Activated CD4-positive, alpha-beta T cell treated with anti-CD3 and anti-CD28 coated beads for 36 hours (primary cell): ENCODE measurements at regions not wholly inside any gene's neighbourhood (a gene's known extent, or its start where the extent isn't known, plus 50 kb on each side); places are given as distances from the start of the nearest gene placed in this dataset.
"Not testable (repeated sequence)": the region's sequence is repeated elsewhere in the genome, so short reads cannot be mapped to it uniquely, and the experiment has no call there.

Source experiments
- ATAC-seq: fragments of 200-7000 bp; cut with Tn5 transposase; one replicate; pipeline ENCODE4 v1.10.0; 2021; ENCODE audit warnings: mild to moderate bottlenecking, moderate library complexity
- CTCF ChIA-PET: fragments of 350-600 bp; sonication (Branson Sonifier 250); formaldehyde crosslinking; loops from one replicate; lab custom pipeline; 2021; ENCODE audit warnings: antibody characterized with exemption; lab: Charles Lee
- POLR2A ChIA-PET: fragments of 350-600 bp; sonication (Branson Sonifier 250); formaldehyde crosslinking; loops from one replicate; lab custom pipeline; 2021; ENCODE audit warnings: antibody characterized with exemption, inconsistent platforms; lab: Charles Lee
- DNase-seq: peaks from one replicate; pipeline ENCODE4 v3.0.0-alpha.2; 2020
- H3K27ac Mint-ChIP-seq: one replicate; pipeline ENCODE4 v1.8.0; 2021; ENCODE audit warnings: mixed read lengths
- H3K27me3 Mint-ChIP-seq: one replicate; pipeline ENCODE4 v1.8.0; 2021; ENCODE audit warnings: mixed read lengths
- H3K36me3 Mint-ChIP-seq: one replicate; pipeline ENCODE4 v1.8.0; 2021; ENCODE audit warnings: low read depth, mixed read lengths
- H3K4me1 Mint-ChIP-seq: one replicate; pipeline ENCODE4 v1.8.0; 2021; ENCODE audit warnings: mixed read lengths
- H3K4me3 Mint-ChIP-seq: one replicate; pipeline ENCODE4 v1.8.0; 2021; ENCODE audit warnings: mild to moderate bottlenecking, moderate library complexity, mixed read lengths
- H3K9me3 Mint-ChIP-seq: one replicate; pipeline ENCODE4 v1.8.0; 2021; ENCODE audit warnings: low read depth, mixed read lengths
- intact Hi-C, 2 experiments: fragments of 100-400 bp; cut with DNase I in 1 of 2; cut with micrococcal nuclease in 1 of 2; formaldehyde crosslinking; loops; one replicate each; pipeline versions ENCODE4 v1.14.2 to v1.15.1; 2022 to 2024; cut with DNase I, micrococcal nuclease

DNA sequence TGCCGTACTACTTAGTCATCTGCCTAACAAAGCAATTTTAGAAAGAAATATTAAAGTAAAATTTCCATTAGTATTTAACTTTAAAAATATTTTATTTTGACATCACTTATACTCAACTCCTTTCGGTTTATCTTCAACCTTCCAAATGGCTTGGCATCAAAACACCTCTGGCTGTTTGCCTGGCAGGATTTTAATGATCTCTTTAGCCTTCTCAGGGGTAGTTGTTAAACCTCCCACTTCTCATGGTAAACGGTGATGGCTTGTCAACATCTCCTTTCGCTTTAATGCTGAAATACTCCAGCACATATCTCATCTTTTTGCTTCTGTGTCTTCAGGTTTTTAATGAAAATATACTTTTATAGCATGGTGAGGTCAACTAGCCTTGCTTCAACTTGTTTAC lies 747.1 kb downstream of the CETN3 start:
- Mint-ChIP-seq H3K9me3 (peaks cover 12% of the 10 kb centered on the region), H3K36me3 (no peaks in the 10 kb centered on the region), H3K4me1 (no peaks in the 10 kb centered on the region), H3K27me3 (no peaks in the 10 kb centered on the region), H3K4me3 (no peak overlapping the region), H3K27ac (no peak overlapping the region)
- intact Hi-C loops: no loop called here
- ChIA-PET CTCF (no interaction called here), POLR2A (no interaction called here)
- DNase-seq: no peak
- ATAC-seq: no peak

DNA sequence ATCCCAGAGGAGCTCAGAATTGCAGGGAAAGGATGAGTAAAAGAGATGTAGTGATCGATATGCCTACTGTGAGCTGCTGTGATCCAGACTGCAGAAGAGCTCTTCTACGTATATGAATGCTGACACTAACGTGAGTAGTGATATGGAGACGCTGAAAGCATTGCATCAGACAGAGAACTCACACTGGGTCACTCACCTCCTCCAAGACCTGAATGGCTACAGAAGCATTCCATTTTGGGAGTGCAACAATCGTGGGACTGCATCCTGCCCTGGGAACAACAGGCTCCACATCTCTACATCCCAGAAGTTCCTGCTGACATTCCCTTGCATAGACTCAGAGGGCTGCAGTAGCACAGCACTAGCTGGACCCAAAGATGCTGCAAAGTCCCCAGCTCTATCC lies 755.9 kb upstream of the MEF2C start:
- DNase-seq: no peak
- Mint-ChIP-seq H3K27me3 (no peaks in the 10 kb centered on the region), H3K9me3 (peaks cover 9% of the 10 kb centered on the region), H3K4me3 (no peak overlapping the region), H3K36me3 (no peaks in the 10 kb centered on the region), H3K27ac (no peak overlapping the region), H3K4me1 (no peaks in the 10 kb centered on the region)
- no peak for ATAC-seq
- intact Hi-C loops: no loop called here
- CTCF ChIA-PET: no interaction called here
- POLR2A ChIA-PET: no interaction called here

DNA sequence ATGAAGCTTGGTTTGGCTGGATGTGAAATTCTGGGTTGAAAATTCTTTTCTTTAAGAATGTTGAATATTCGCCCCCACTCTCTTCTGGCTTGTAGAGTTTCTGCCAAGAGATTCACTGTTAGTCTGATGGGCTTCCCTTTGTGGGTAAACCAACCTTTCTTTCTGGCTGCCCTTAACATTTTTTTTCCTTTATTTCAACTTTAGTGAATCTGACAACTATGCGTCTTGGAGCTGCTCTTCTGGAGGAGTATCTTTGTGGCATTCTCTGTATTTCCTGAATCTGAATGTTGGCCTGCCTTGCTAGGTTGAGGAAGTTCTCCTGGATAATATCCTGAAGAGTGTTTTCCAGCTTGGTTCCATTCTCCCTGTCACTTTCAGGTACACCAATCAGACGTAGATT lies 751.2 kb upstream of the MEF2C start:
- intact Hi-C loops, H3K4me3 Mint-ChIP-seq, H3K27me3 Mint-ChIP-seq, H3K4me1 Mint-ChIP-seq, DNase-seq, POLR2A ChIA-PET, H3K36me3 Mint-ChIP-seq, ATAC-seq, CTCF ChIA-PET, H3K27ac Mint-ChIP-seq: not testable (repeated sequence)
- peaks cover 13% of the 10 kb centered on the region for H3K9me3 Mint-ChIP-seq

DNA sequence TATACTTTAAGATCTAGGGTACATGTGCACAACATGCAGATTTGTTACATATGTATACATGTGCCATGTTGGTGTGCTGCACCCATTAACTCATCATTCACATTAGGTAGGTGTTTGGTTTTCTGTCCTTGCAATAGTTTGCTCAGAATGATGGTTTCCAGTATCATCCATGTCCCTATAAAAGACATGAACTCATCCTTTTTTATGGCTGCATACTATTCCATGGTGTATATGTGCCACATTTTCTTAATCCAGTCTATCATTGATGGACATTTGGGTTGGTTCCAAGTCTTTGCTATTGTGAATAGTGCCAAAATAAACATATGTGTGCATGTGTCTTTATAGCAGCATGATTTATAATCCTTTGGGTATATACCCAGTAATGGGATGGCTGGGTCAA lies 747.1 kb upstream of the MEF2C start:
- not testable (repeated sequence) for H3K4me1 Mint-ChIP-seq, H3K27me3 Mint-ChIP-seq

DNA sequence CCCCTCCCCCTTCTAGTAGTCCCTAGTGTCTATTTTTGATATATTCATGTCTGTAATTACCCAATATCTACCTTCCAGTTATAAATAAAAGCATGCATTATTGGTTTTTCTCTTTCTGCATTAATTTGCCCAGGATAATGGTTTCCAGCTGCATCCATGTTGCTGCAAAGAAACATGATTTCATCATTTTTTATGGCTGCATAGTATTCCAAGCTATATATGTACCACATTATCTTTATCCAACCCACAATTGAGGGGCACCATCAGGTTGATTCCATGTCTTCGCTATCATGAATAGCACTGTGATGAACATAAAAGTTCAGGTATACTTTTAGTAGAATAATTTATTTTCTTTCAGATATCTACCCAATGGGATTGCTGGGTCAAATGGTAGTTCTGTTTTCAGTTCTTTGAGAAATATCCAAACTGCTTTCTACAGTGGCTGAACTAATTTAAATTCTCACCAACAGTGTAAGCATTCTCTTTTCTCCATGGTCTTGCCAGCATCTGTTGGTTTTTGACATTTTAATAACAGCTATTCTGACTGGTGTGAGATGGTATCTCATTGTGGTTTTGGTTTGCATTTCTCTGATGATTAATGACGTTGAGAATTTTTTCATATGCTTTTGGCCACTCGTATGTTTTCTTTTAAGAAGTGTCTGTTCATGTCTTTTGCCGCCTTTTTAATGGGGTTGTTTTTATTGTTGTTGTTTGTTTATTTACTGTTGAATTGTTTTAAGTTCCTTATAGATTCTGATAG lies 746.1 kb upstream of the MEF2C start:
- no peak overlapping the region for H3K4me3 Mint-ChIP-seq
- no peak for ATAC-seq
- POLR2A ChIA-PET: no interaction called here
- no peaks in the 10 kb centered on the region for H3K4me1 Mint-ChIP-seq
- no peak for DNase-seq
- intact Hi-C loops: no loop called here
- peaks cover 10% of the 10 kb centered on the region for H3K9me3 Mint-ChIP-seq
- no peaks in the 10 kb centered on the region for H3K36me3 Mint-ChIP-seq
- CTCF ChIA-PET: no interaction called here
- H3K27me3 Mint-ChIP-seq: no peaks in the 10 kb centered on the region
- no peak overlapping the region for H3K27ac Mint-ChIP-seq

More for the DNA sequence above, 747.1 kb upstream of the MEF2C start:
- DNase-seq, CTCF ChIA-PET, H3K27ac Mint-ChIP-seq, intact Hi-C loops, H3K36me3 Mint-ChIP-seq, H3K4me3 Mint-ChIP-seq, ATAC-seq, POLR2A ChIA-PET: not testable (repeated sequence)
- peaks cover 14% of the 10 kb centered on the region for H3K9me3 Mint-ChIP-seq

DNA sequence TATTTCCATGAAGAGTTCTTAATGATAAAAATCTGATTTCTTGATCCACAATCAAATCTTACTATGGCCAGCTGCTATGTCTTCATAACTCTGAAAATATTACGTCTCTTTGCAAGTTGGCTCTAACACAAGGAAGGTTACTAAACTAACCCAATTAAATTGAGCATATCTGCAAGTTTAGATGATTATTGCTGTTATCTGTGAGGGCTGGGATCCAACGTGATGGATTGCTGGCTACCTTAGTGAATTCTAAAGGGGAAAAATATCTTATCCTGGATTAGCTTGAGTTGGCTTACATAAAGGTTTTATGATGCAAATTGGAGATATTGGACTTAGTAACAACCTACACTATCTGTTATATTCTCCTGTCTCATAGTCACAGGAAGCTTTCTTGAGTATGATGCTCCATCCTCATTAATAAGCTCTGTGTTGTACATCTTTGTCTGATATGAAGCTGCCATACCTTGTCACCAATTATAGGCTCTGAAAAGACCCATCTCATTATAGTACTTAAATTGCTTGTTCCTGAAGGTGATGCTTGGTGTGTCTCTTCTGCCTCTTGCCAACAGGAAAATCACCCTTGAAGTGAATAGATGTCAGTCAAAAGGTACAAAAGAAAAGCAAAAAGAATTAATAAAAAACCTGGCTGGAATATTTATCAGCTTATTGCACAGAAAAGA lies 733.0 kb upstream of the MEF2C start:
- no peak for ATAC-seq
- no peak overlapping the region for H3K27ac Mint-ChIP-seq
- DNase-seq: no peak
- no peaks in the 10 kb centered on the region for H3K36me3 Mint-ChIP-seq
- CTCF ChIA-PET: no interaction called here
- H3K27me3 Mint-ChIP-seq: no peaks in the 10 kb centered on the region
- intact Hi-C loops: no loop called here
- POLR2A ChIA-PET: no interaction called here
- no peak overlapping the region for H3K4me3 Mint-ChIP-seq
- no peaks in the 10 kb centered on the region for H3K4me1 Mint-ChIP-seq
- peaks cover 2% of the 10 kb centered on the region for H3K9me3 Mint-ChIP-seq

DNA sequence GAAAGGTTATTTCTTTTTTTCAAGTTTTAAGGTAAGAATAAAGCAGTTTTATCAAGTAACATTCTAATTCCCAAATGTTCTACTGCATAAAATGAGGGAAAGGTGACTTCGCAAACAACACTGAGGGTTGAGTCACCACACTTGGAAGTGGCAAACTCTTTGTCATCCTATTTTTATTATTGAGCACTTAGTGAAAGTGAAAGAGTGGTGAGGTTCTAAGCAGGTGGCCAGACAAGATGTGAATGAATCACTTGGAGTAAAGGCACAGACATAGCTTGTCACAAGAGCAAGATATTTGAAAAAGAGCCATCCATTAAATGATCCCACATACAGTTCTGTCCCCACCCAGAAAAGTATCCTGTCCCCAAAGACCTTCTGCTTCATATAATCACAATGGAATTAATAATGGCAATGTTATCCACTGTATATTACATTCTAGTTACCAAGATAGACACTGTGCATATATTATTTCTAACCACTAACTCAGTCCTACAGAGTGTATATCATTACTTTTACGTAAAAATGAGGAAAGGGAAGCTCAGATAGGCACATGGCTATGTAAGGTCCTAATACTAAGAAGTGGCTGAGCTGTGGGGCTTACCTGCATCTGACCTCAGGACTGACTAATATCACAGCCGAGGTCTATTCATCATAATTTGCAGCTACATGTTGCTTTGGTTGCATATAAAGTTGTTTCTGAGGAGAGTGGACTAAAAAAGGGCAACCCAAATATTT lies 730.4 kb upstream of the MEF2C start:
- DNase-seq: no peak
- Mint-ChIP-seq H3K36me3 (no peaks in the 10 kb centered on the region), H3K4me1 (no peaks in the 10 kb centered on the region), H3K27ac (no peak overlapping the region), H3K4me3 (no peak overlapping the region), H3K9me3 (no peaks in the 10 kb centered on the region), H3K27me3 (no peaks in the 10 kb centered on the region)
- POLR2A ChIA-PET: no interaction called here
- CTCF ChIA-PET: no interaction called here
- intact Hi-C loops: no loop called here
- no peak for ATAC-seq

DNA sequence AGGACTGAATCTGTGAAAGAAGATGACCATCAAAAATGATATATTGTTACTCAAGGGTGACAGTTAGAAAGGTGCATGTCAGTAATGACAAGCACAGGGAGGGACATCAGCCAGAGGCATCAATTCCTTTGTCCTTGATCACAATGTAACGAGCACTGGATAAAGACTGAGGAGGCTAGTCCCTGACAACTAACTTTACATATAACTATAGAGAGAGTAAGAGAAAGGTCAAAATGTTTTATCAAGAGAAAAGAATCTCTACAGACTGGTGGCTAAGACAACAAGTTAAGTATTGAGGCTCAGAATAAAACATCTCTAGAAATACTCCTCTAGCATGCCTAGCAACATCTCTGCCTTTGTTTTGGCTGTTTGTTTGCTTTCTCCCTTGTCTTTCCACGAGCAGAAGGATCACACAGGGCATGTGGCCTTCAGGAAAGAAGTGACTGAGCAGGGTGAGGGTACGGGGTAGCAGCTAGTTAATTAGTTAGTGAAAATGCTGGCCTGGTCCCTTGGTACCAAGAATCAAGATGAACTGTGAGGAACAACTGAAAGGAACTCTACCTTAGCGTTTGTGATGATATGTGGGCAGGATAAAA lies 724.1 kb upstream of the MEF2C start:
- H3K36me3 Mint-ChIP-seq: no peaks in the 10 kb centered on the region
- ATAC-seq: no peak

DNA sequence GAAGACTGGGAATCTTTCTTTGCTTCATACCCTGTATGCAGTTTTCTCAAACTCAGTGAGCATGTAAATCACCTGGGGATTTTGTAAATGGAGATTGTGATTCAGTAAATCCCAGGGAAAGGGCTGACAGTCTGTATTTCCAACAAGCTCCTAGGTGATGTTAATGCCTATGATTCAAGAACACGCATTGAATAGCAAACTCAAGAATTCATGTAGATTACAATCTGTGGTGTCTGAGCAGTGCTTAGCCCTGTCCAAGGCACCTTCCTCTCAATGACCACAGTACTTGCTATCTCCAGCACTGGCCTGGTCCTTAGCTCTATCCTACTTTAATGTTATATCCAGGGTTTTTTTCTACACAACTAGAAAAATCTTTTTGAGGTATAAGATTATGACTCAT lies 721.4 kb upstream of the MEF2C start:
- ATAC-seq (no peak), DNase-seq (no peak)
- ChIA-PET CTCF (no interaction called here), POLR2A (no interaction called here)
- Mint-ChIP-seq H3K27ac (no peak overlapping the region), H3K36me3 (no peaks in the 10 kb centered on the region), H3K9me3 (no peaks in the 10 kb centered on the region), H3K4me1 (no peaks in the 10 kb centered on the region), H3K27me3 (no peaks in the 10 kb centered on the region), H3K4me3 (no peak overlapping the region)
- intact Hi-C loops: no loop called here

More for the DNA sequence above, 724.1 kb upstream of the MEF2C start:
- H3K27me3 Mint-ChIP-seq: no peaks in the 10 kb centered on the region
- intact Hi-C loops: no loop called here
- no peak overlapping the region for H3K4me3 Mint-ChIP-seq
- DNase-seq: no peak
- no peaks in the 10 kb centered on the region for H3K4me1 Mint-ChIP-seq
- H3K9me3 Mint-ChIP-seq: no peaks in the 10 kb centered on the region
- no peak overlapping the region for H3K27ac Mint-ChIP-seq
- POLR2A ChIA-PET: no interaction called here
- CTCF ChIA-PET: no interaction called here

DNA sequence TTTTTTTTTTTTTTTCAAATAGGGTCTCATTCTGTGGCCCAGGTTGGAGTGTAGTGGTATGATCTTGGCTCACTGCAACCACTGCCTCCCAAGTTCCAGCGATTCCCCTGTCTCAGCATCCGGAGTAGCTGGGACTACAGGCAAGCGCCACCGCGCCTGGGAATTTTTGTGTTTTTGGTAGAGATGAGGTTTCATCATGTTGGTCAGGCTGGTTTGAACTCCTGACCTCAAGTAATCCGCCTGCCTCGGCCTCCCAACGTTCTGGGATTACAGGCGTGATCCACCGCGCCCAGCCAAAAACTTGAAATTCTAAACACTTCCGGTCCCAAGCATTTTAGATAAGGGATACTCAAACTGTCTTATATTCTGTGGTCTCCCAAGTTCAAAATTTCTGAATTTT lies 718.9 kb upstream of the MEF2C start:
- Mint-ChIP-seq H3K4me1 (no peaks in the 10 kb centered on the region), H3K27me3 (no peaks in the 10 kb centered on the region), H3K9me3 (no peaks in the 10 kb centered on the region), H3K36me3 (no peaks in the 10 kb centered on the region), H3K4me3 (no peak overlapping the region), H3K27ac (no peak overlapping the region)
- no peak for ATAC-seq
- CTCF ChIA-PET: no interaction called here
- intact Hi-C loops: no loop called here
- no peak for DNase-seq
- POLR2A ChIA-PET: no interaction called here

DNA sequence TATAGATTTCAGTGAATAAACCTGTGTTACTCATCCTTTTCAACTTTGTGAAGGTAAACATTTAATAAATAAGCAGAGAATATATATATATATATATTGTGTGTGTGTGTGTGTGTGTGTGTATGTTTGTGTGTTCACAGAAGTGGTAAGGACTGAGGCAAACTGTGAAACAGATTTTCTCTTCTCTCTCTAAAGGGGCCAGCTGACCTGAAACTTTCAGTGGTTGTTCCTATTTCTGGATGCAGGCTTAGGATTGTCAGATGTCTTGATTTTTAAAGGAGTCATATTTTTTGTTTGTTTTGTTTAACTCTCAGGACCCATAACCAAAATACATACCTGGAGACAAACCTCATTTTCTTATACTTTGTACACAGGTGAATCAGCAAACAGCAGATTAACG lies 714.9 kb upstream of the MEF2C start:
- Mint-ChIP-seq H3K9me3 (no peaks in the 10 kb centered on the region), H3K36me3 (no peaks in the 10 kb centered on the region), H3K4me1 (no peaks in the 10 kb centered on the region), H3K27me3 (no peaks in the 10 kb centered on the region), H3K27ac (no peak overlapping the region), H3K4me3 (no peak overlapping the region)
- no peak for ATAC-seq
- intact Hi-C loops: no loop called here
- CTCF ChIA-PET: no interaction called here
- DNase-seq: no peak
- POLR2A ChIA-PET: no interaction called here
